Thoracic aorta (tissue), 2 donors: ENCODE measurements at regions not wholly inside any gene's neighbourhood (a gene's known extent, or its start where the extent isn't known, plus 50 kb on each side); places are given as distances from the start of the nearest gene placed in this dataset.
A peak's percentile ranks its signal among the peaks of the same experiment; 100 is the strongest.

Experiments
- ATAC-seq: fragments of 150-250 bp; one replicate; pipeline ENCODE4 v1.8.0; 2017; ENCODE audit warnings: low read depth; ENCODE audit not compliant: insufficient number of reproducible peaks, low FRiP score
- DNase-seq: peaks from one replicate; pipeline ENCODE4 v3.0.0-alpha.2; 2020; ENCODE audit warnings: low spot score
- H3K27ac ChIP-seq, 2 donors: fragments of 200-600 bp; sonication (generic); 1 replicate in 1 of 2; 2 replicates in 1 of 2; pipeline ENCODE4 v1.5.1; 2016; ENCODE audit warnings: mild to moderate bottlenecking in 2 of 2, moderate library complexity in 2 of 2
- H3K27me3 ChIP-seq: fragments of 200-600 bp; sonication (generic); replicated peaks from 2 replicates; pipeline ENCODE4 v1.6.0; 2016; ENCODE audit warnings: mild to moderate bottlenecking; ENCODE audit not compliant: insufficient read depth
- H3K36me3 ChIP-seq: fragments of 200-600 bp; sonication (generic); one replicate; pipeline ENCODE4 v1.5.1; 2016
- H3K4me1 ChIP-seq, 2 donors: fragments of 200-600 bp; sonication (generic); 1 replicate in 1 of 2; 2 replicates in 1 of 2; pipeline versions ENCODE4 v1.5.1 to v1.6.0; 2016; ENCODE audit warnings: low read depth in 2 of 2, mild to moderate bottlenecking in 1 of 2; ENCODE audit not compliant: control insufficient read depth in 1 of 2
- H3K4me3 ChIP-seq: fragments of 200-600 bp; sonication (generic); 2 replicates; pipeline ENCODE4 v1.5.1; 2016; ENCODE audit warnings: mild to moderate bottlenecking
- H3K9me3 ChIP-seq: fragments of 200-600 bp; sonication (generic); 2 replicates; pipeline ENCODE4 v1.5.1; 2016
- TF ChIP-seq, protein P1 (sequence below): fragments of 200-600 bp; sonication (generic); IDR thresholded peaks from one replicate; pipeline ENCODE4 v1.5.1; 2019; ENCODE audit warnings: antibody characterized with exemption

DNA sequence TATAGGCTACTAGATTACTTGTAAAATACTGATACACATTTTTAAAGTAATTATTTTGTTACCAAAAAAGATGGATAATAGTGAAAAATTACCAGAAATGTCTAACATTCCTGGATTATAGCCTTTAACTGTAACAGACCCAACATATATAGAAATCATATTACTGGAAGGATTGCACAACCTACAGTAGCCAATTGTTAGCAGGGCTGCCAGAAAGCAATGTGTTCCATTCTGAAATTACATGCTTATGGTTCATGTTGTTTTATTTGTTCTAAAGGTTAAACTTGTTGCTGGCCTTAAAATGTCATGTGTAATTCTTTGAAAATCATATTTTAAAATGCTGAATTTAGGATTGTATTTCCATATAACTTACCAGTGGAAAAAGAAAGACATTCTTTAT, 793.6 kb upstream of the ACVR2A start:
- H3K27ac ChIP-seq = no peak overlapping the region
- H3K9me3 ChIP-seq = no peaks in the 10 kb centered on the region
- no peak for ATAC-seq

DNA sequence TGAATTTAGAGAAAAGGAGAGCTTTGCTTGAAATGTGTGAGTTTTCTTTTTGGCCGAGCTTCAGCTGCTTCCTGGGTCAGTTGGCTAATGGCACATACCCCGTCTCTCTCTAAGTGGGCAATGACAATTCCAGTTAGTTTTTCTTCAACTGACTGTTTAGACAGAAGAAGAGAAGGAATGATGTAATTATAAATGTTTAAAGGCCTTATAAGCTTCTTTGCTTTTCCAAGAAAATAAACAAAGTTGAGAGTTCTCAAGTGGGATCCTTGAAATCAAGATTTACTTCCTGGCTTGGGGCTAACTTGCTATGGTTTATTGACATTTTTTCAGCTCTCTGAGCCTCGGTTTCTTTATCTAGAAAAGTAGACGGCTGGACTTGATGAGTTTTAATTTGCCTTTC, 794.9 kb upstream of the ACVR2A start:
- no peak for ATAC-seq
- Histone ChIP-seq H3K27ac (no peak overlapping the region), H3K36me3 (no peaks in the 10 kb centered on the region), H3K9me3 (no peaks in the 10 kb centered on the region), H3K4me3 (no peak overlapping the region), H3K27me3 (no peaks in the 10 kb centered on the region), H3K4me1 (no peaks in the 10 kb centered on the region)
- DNase-seq = no peak
- TF ChIP-seq, protein P1, sequence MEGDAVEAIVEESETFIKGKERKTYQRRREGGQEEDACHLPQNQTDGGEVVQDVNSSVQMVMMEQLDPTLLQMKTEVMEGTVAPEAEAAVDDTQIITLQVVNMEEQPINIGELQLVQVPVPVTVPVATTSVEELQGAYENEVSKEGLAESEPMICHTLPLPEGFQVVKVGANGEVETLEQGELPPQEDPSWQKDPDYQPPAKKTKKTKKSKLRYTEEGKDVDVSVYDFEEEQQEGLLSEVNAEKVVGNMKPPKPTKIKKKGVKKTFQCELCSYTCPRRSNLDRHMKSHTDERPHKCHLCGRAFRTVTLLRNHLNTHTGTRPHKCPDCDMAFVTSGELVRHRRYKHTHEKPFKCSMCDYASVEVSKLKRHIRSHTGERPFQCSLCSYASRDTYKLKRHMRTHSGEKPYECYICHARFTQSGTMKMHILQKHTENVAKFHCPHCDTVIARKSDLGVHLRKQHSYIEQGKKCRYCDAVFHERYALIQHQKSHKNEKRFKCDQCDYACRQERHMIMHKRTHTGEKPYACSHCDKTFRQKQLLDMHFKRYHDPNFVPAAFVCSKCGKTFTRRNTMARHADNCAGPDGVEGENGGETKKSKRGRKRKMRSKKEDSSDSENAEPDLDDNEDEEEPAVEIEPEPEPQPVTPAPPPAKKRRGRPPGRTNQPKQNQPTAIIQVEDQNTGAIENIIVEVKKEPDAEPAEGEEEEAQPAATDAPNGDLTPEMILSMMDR = no peak

More for the DNA sequence above, 793.6 kb upstream of the ACVR2A start:
- Histone ChIP-seq H3K27me3 (no peaks in the 10 kb centered on the region), H3K36me3 (no peaks in the 10 kb centered on the region), H3K4me3 (no peak overlapping the region), H3K4me1 (no peaks in the 10 kb centered on the region)
- TF ChIP-seq, protein P1 = no peak
- no peak for DNase-seq

DNA sequence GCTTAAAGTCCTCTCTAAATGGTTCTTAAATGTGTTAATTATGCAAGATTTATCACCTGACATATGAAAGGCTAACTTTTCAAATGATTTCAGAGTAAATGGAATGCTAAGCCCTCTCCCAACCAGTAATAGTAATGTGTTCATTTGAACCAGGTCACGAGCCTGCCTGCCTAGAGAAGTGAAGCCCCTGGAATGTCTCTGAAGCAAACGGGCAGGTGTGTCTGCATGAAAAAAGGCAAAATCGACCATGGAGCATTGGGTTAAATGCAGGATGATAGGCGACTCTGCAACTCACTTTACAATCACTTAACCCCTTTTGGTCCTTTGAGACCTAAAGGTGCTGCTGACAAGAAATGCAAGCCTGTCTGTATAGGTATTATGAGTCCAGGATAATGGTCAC, 798.4 kb upstream of the ACVR2A start:
- H3K36me3 ChIP-seq = no peaks in the 10 kb centered on the region
- no peaks in the 10 kb centered on the region for H3K9me3 ChIP-seq
- H3K4me3 ChIP-seq = no peak overlapping the region
- H3K27me3 ChIP-seq = no peaks in the 10 kb centered on the region
- H3K27ac ChIP-seq = no peak overlapping the region
- ATAC-seq (no peak), DNase-seq (no peak)
- TF ChIP-seq, protein P1 = no peak
- H3K4me1 ChIP-seq = no peaks in the 10 kb centered on the region

DNA sequence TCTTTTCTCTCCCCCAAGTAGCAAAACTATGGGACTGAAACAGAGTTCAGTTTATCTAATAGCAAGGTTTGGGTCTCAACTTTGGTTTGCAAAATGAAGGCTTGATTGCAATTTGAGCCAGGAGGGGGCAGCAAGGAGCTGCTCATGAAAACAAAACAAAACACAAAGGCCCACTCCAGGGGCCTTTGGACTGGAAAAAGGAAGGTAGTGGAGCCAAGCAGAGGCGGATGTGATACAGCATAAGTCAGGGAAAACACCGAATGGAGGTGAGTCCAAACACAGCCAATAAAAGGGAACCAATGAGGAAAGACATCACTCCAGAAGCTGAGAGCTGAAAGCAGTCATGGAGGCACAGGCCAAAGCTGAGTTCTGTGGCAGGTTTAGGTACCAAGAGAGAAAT, 799.7 kb upstream of the ACVR2A start:
- no peaks in the 10 kb centered on the region for H3K36me3 ChIP-seq
- ATAC-seq (no peak), DNase-seq (no peak)
- H3K27me3 ChIP-seq = no peaks in the 10 kb centered on the region
- no peak overlapping the region for H3K4me3 ChIP-seq
- TF ChIP-seq, protein P1 = peak; percentile 18
- H3K27ac ChIP-seq = no peak overlapping the region
- H3K9me3 ChIP-seq = no peaks in the 10 kb centered on the region
- no peaks in the 10 kb centered on the region for H3K4me1 ChIP-seq

DNA sequence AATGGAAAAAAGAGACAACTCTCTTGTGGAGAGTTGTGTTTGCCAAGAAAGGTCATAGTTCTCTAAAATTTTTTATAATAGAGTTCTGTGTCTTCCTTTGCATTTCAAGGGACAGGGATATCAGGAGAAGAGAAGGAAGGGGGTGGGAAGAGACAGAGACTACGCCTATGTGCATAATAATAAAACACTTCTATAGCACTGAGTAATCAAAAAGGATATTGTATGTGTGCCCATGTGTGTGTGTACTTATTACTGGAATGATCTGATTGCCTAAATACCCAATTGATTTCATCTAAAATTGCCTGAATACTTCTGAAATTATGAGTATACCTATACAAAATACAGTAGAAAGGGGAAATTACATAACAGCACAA, 803.7 kb upstream of the ACVR2A start:
- H3K4me3 ChIP-seq = no peak overlapping the region
- H3K27ac ChIP-seq = no peak overlapping the region
- TF ChIP-seq, protein P1 = no peak
- no peak for DNase-seq
- no peaks in the 10 kb centered on the region for H3K4me1 ChIP-seq
- H3K36me3 ChIP-seq = no peaks in the 10 kb centered on the region
- H3K9me3 ChIP-seq = no peaks in the 10 kb centered on the region
- ATAC-seq = no peak
- no peaks in the 10 kb centered on the region for H3K27me3 ChIP-seq
